HepG2 (cell line): ENCODE measurements at regions not wholly inside any gene's neighbourhood (a gene's known extent, or its start where the extent isn't known, plus 50 kb on each side); places are given as distances from the start of the nearest gene placed in this dataset.

Experiments
- ATAC-seq: fragments of 200-7000 bp; cut with Tn5 transposase; 3 replicates; pipeline ENCODE4 v1.9.1; 2020; ENCODE audit warnings: mild to moderate bottlenecking, moderate library complexity
- BruUV-seq: library from RNA; stranded (reverse); fragments of 400-500 nt; replicated peaks from 2 replicates; lab custom pipeline; 2021; lab: Mats Ljungman, UMichigan
- CTCF ChIA-PET: fragments of 300-600 bp; formaldehyde crosslinking; extraction: SDS; loops from one replicate; lab custom pipeline; 2021; ENCODE audit warnings: low total read pairs, inconsistent platforms, low intra/inter-chr PET ratio; lab: Yijun Ruan, JAX
- POLR2A ChIA-PET: fragments of 350-600 bp; sonication (Branson Sonifier 250); formaldehyde crosslinking; loops from one replicate; lab custom pipeline; 2020; ENCODE audit warnings: antibody characterized with exemption, inconsistent platforms; lab: Yijun Ruan, JAX
- DNase-seq: peaks from one replicate; pipeline ENCODE4 v3.0.0-alpha.2; 2015; ENCODE audit warnings: low spot score
- FAIRE-seq: peaks from 3 replicates; lab custom pipeline; 2011; peaks lifted over from hg19 to GRCh38; lab: Jason Lieb, UNC
- H2AFZ ChIP-seq: one replicate; pipeline ENCODE4 v1.6.1; 2011; ENCODE audit warnings: low read length, inconsistent platforms
- H3K27ac ChIP-seq: fragments of 300-600 bp; 3 replicates; pipeline ENCODE4 v1.8.0; 2011; ENCODE audit warnings: mixed run types, mild to moderate bottlenecking, mixed read lengths, low read length, inconsistent platforms; ENCODE audit not compliant: insufficient read depth; ENCODE audit errors: extremely low read length
- H3K27me3 ChIP-seq, 2 experiments: fragments of 200-600 bp in 1 of 2; 2 replicates in 1 of 2; 3 replicates in 1 of 2; pipeline versions ENCODE4 v1.6.0 to v1.8.0; 2011; ENCODE audit warnings: low read length in 2 of 2, mild to moderate bottlenecking in 2 of 2, moderate library complexity in 2 of 2, inconsistent platforms in 1 of 2; ENCODE audit not compliant: insufficient read depth in 2 of 2, control insufficient read depth in 1 of 2
- H3K36me3 ChIP-seq, 2 experiments: fragments of 200-600 bp in 1 of 2; replicated peaks in 1 of 2; 2 replicates in 1 of 2; 3 replicates in 1 of 2; pipeline versions ENCODE4 v1.5.1 to v1.8.0; 2011; ENCODE audit warnings: low read length in 2 of 2, inconsistent platforms in 1 of 2; ENCODE audit not compliant: insufficient read depth in 2 of 2, control insufficient read depth in 1 of 2
- H3K4me1 ChIP-seq: 2 replicates; pipeline ENCODE4 v1.5.1; 2012; ENCODE audit warnings: low read length, inconsistent platforms; ENCODE audit not compliant: insufficient read depth
- H3K4me2 ChIP-seq: 2 replicates; pipeline ENCODE4 v1.6.0; 2011; ENCODE audit warnings: low read depth, low read length, inconsistent platforms
- H3K4me3 ChIP-seq, 3 experiments: fragments of 200-600 bp in 1 of 3; sonication (generic), shearing (Covaris generic) in 1 of 3; replicated peaks in 1 of 3; 2 replicates each; pipeline ENCODE4 v1.5.1; 2011 to 2016; ENCODE audit warnings: low read length in 3 of 3, inconsistent platforms in 2 of 3, low read depth in 2 of 3, mild to moderate bottlenecking in 2 of 3, control low read depth in 1 of 3, mixed read lengths in 1 of 3; ENCODE audit not compliant: insufficient read depth in 1 of 3
- H3K79me2 ChIP-seq: one replicate; pipeline ENCODE4 v1.6.1; 2011; ENCODE audit warnings: low read length, inconsistent platforms; ENCODE audit not compliant: insufficient read depth
- H3K9ac ChIP-seq: 2 replicates; pipeline ENCODE4 v1.6.0; 2011; ENCODE audit warnings: mild to moderate bottlenecking, low read depth, low read length, inconsistent platforms; ENCODE audit not compliant: insufficient read depth
- H3K9me3 ChIP-seq: 2 replicates; pipeline ENCODE4 v1.5.1; 2012; ENCODE audit warnings: mild to moderate bottlenecking, low read length
- H4K20me1 ChIP-seq: 2 replicates; pipeline ENCODE4 v1.6.0; 2011; ENCODE audit warnings: inconsistent platforms, mild to moderate bottlenecking, low read length, moderate library complexity; ENCODE audit not compliant: insufficient read depth
- ASH2L ChIP-seq: fragments of 300-600, 200-600 bp; sonication (generic); IDR thresholded peaks from 2 replicates; pipeline ENCODE4 v1.7.0; 2017; ENCODE audit warnings: low read depth, mild to moderate bottlenecking, moderate library complexity, mixed read lengths, low read length; ENCODE audit not compliant: insufficient read length
- HMGXB4 ChIP-seq, 2 experiments: sonication (generic) in 1 of 2; formaldehyde crosslinking in 1 of 2; IDR thresholded peaks; 2 replicates each; pipeline versions ENCODE4 v1.4.0 to v1.6.1; 2018 to 2020; ENCODE audit warnings: missing genetic modification reagents in 2 of 2, borderline replicate concordance in 1 of 2, low read depth in 1 of 2, mild to moderate bottlenecking in 1 of 2, missing biosample characterization in 1 of 2
- POLR2G ChIP-seq: fragments of 200-400 bp; formaldehyde crosslinking; IDR thresholded peaks from 2 replicates; pipeline ENCODE4 v1.6.1; 2018; ENCODE audit warnings: mild to moderate bottlenecking, low read depth, low read length, moderate library complexity
- SALL1 ChIP-seq: sonication (generic); formaldehyde crosslinking; IDR thresholded peaks from 2 replicates; pipeline ENCODE4 v1.8.0; 2022; ENCODE audit warnings: mild to moderate bottlenecking, missing genetic modification reagents
- SP5 ChIP-seq: IDR thresholded peaks from 2 replicates; pipeline ENCODE4 v1.6.1; 2016; ENCODE audit warnings: low read depth, borderline replicate concordance
- TFDP1 ChIP-seq: IDR thresholded peaks from 2 replicates; pipeline ENCODE4 v1.6.1; 2016; ENCODE audit warnings: missing compliant biosample characterization, missing genetic modification reagents, borderline replicate concordance
- UBTF ChIP-seq: sonication (generic); formaldehyde crosslinking; IDR thresholded peaks from 2 replicates; pipeline ENCODE4 v1.4.0; 2020; ENCODE audit warnings: mild to moderate bottlenecking, missing genetic modification reagents
- ZBTB14 ChIP-seq: sonication (generic); formaldehyde crosslinking; IDR thresholded peaks from 2 replicates; pipeline ENCODE4 v1.4.0; 2020; ENCODE audit warnings: missing genetic modification reagents
- ZNF160 ChIP-seq: sonication (generic); formaldehyde crosslinking; IDR thresholded peaks from 2 replicates; pipeline ENCODE4 v1.8.0; 2022; ENCODE audit warnings: mild to moderate bottlenecking, inconsistent platforms, missing genetic modification reagents
- ZNF800 ChIP-seq: sonication (generic); formaldehyde crosslinking; IDR thresholded peaks from 2 replicates; pipeline ENCODE4 v1.4.0; 2020; ENCODE audit warnings: missing genetic modification reagents
- ZXDC ChIP-seq: sonication (generic); formaldehyde crosslinking; IDR thresholded peaks from 2 replicates; pipeline ENCODE4 v1.5.0; 2020; ENCODE audit warnings: mild to moderate bottlenecking, missing genetic modification reagents
- in situ Hi-C: cut with HindIII; loops from 2 replicates; pipeline ENCODE4 v1.10.0; 2017; ENCODE audit warnings: low pct_unique_long_range_greater_than_20kb; ENCODE audit not compliant: extremely low pct_ligation_motif_present
- intact Hi-C: fragments of 100-400 bp; cut with micrococcal nuclease; formaldehyde crosslinking; loops from one replicate; pipeline ENCODE4 v1.10.0; 2022; ENCODE audit not compliant: unreplicated experiment

GRCh38 chr6:147759536-147759935, 251.0 kb downstream of the SAMD5 start:
- H3K36me3 ChIP-seq: no peaks in the 10 kb centered on the region
- ChIA-PET CTCF (no interaction called here), POLR2A (no interaction called here)
- H3K9ac ChIP-seq: no peak overlapping the region
- no peak overlapping the region for H3K4me3 ChIP-seq
- no peak overlapping the region for H3K4me2 ChIP-seq
- H4K20me1 ChIP-seq: no peaks in the 10 kb centered on the region
- no peak for DNase-seq
- in situ Hi-C loops (no loop called here), intact Hi-C loops (no loop called here)
- H3K27me3 ChIP-seq: no peaks in the 10 kb centered on the region
- ATAC-seq: no peak
- H3K9me3 ChIP-seq: no peaks in the 10 kb centered on the region
- no peaks in the 10 kb centered on the region for H3K4me1 ChIP-seq
- FAIRE-seq: no peak
- H3K27ac ChIP-seq: no peak overlapping the region
- no peaks in the 10 kb centered on the region for H3K79me2 ChIP-seq
- H2AFZ ChIP-seq: no peak overlapping the region
- BruUV-seq: no TSS peak
- TF ChIP-seq HMGXB4 (CRISPR knock-in tag; IDR thresholded peaks at IDR 0.05; ENCODE audit: borderline replicate concordance in 1 of 2, low read depth in 1 of 2): no peak
- no peak for TF ChIP-seq POLR2G
- no peak for TF ChIP-seq SALL1
- TF ChIP-seq ZNF800 (CRISPR knock-in tag): no peak
- no peak for TF ChIP-seq ZXDC
- TF ChIP-seq ASH2L: no peak
- TF ChIP-seq TFDP1: no peak
- no peak for TF ChIP-seq ZNF160 (CRISPR knock-in tag)
- TF ChIP-seq ZBTB14 (CRISPR knock-in tag): no peak
- no peak for TF ChIP-seq SP5 (CRISPR knock-in tag)
- TF ChIP-seq UBTF (CRISPR knock-in tag): no peak
